OCI-LY1 (cell line): ENCODE measurements at regions not wholly inside any gene's neighbourhood (a gene's known extent, or its start where the extent isn't known, plus 50 kb on each side); places are given as distances from the start of the nearest gene placed in this dataset.

Experiments
- H2AFZ ChIP-seq: fragments of 200-600 bp; sonication (generic), shearing (Covaris generic); 2 replicates; pipeline ENCODE4 v1.6.0; 2014; ENCODE audit warnings: antibody characterized with exemption, mild to moderate bottlenecking, low read length
- H3F3A ChIP-seq: fragments of 200-600 bp; sonication (generic), shearing (Covaris generic); 2 replicates; pipeline ENCODE4 v1.6.0; 2014; ENCODE audit warnings: mild to moderate bottlenecking, antibody characterized with exemption, low read length, moderate library complexity; ENCODE audit not compliant: insufficient read depth
- H3K27ac ChIP-seq: fragments of 200-600 bp; sonication (generic); 2 replicates; pipeline ENCODE4 v1.5.1; 2014; ENCODE audit warnings: low read length, mixed run types, mild to moderate bottlenecking, low read depth; ENCODE audit not compliant: poor library complexity, severe bottlenecking
- H3K27me3 ChIP-seq: fragments of 200-600 bp; sonication (generic); 2 replicates; pipeline ENCODE4 v1.6.0; 2014; ENCODE audit warnings: antibody characterized with exemption, mild to moderate bottlenecking, low read length, moderate library complexity; ENCODE audit not compliant: insufficient read depth
- H3K36me3 ChIP-seq: fragments of 200-600 bp; sonication (generic); 2 replicates; pipeline ENCODE4 v1.6.1; 2014; ENCODE audit warnings: mild to moderate bottlenecking, antibody characterized with exemption, low read length, moderate library complexity, mixed read lengths; ENCODE audit not compliant: insufficient read depth
- H3K4me1 ChIP-seq: fragments of 200-600 bp; sonication (generic); 2 replicates; pipeline ENCODE4 v1.5.1; 2014; ENCODE audit warnings: mild to moderate bottlenecking, low read length, moderate library complexity; ENCODE audit not compliant: insufficient read depth, severe bottlenecking
- H3K4me2 ChIP-seq: fragments of 200-600 bp; sonication (generic), shearing (Covaris generic); 2 replicates; pipeline ENCODE4 v1.6.1; 2014; ENCODE audit warnings: low read length
- H3K4me3 ChIP-seq: fragments of 200-600 bp; sonication (generic); 2 replicates; pipeline ENCODE4 v1.5.1; 2014; ENCODE audit warnings: low read length, low read depth, mild to moderate bottlenecking, mixed read lengths; ENCODE audit not compliant: poor library complexity, severe bottlenecking
- H3K79me2 ChIP-seq: fragments of 200-600 bp; shearing (Covaris generic); 2 replicates; pipeline ENCODE4 v1.6.1; 2016; ENCODE audit warnings: mixed run types, low read length, mixed read lengths; ENCODE audit not compliant: insufficient read depth
- H3K9ac ChIP-seq: fragments of 200-600 bp; sonication (generic), shearing (Covaris generic); 2 replicates; pipeline ENCODE4 v1.6.1; 2014; ENCODE audit warnings: mild to moderate bottlenecking, low read length, mixed read lengths
- H3K9me2 ChIP-seq: fragments of 200-600 bp; sonication (generic), shearing (Covaris generic); 2 replicates; pipeline ENCODE4 v1.6.1; 2014; ENCODE audit warnings: low read depth, mild to moderate bottlenecking, low read length, mixed read lengths
- H3K9me3 ChIP-seq: fragments of 200-600 bp; shearing (Covaris generic); 2 replicates; pipeline ENCODE4 v1.6.1; 2014; ENCODE audit warnings: low read length, mixed read lengths
- H4K20me1 ChIP-seq: fragments of 200-600 bp; sonication (generic), shearing (Covaris generic); 2 replicates; pipeline ENCODE4 v1.6.0; 2016; ENCODE audit warnings: mild to moderate bottlenecking, low read length; ENCODE audit not compliant: insufficient read depth
- EZH2 ChIP-seq: fragments of 200-600 bp; sonication (generic), shearing (Covaris generic); IDR thresholded peaks from 2 replicates; pipeline ENCODE4 v1.8.0; 2017; ENCODE audit warnings: borderline replicate concordance, mixed run types, mild to moderate bottlenecking, antibody characterized with exemption, low read length, moderate library complexity, mixed read lengths
- TF ChIP-seq, protein P1 (sequence below): fragments of 200-600 bp; sonication (generic), shearing (Covaris generic); IDR thresholded peaks from 2 replicates; pipeline ENCODE4 v1.5.1; 2017; ENCODE audit warnings: mild to moderate bottlenecking, antibody characterized with exemption, low read length, moderate library complexity, mixed read lengths

- Histone ChIP-seq H3K36me3 (no peaks in the 10 kb centered on the region), H3K4me2 (no peak overlapping the region), H3K4me3 (no peak overlapping the region), H4K20me1 (no peaks in the 10 kb centered on the region), H3K9ac (no peak overlapping the region), H3K9me3 (no peaks in the 10 kb centered on the region), H3K27me3 (no peaks in the 10 kb centered on the region), H3F3A (0 out of 2 replicates have a peak, but pooled peaks cover 5% of the 10 kb centered on the region), H3K27ac (peak overlapping the region; percentile 97), H3K4me1 (peaks cover 44% of the 10 kb centered on the region), H3K9me2 (no peaks in the 10 kb centered on the region), H3K79me2 (no peaks in the 10 kb centered on the region), H2AFZ (no peak overlapping the region)
- TF ChIP-seq, protein P1, sequence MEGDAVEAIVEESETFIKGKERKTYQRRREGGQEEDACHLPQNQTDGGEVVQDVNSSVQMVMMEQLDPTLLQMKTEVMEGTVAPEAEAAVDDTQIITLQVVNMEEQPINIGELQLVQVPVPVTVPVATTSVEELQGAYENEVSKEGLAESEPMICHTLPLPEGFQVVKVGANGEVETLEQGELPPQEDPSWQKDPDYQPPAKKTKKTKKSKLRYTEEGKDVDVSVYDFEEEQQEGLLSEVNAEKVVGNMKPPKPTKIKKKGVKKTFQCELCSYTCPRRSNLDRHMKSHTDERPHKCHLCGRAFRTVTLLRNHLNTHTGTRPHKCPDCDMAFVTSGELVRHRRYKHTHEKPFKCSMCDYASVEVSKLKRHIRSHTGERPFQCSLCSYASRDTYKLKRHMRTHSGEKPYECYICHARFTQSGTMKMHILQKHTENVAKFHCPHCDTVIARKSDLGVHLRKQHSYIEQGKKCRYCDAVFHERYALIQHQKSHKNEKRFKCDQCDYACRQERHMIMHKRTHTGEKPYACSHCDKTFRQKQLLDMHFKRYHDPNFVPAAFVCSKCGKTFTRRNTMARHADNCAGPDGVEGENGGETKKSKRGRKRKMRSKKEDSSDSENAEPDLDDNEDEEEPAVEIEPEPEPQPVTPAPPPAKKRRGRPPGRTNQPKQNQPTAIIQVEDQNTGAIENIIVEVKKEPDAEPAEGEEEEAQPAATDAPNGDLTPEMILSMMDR = no peak
- TF ChIP-seq EZH2 = no peak
Observed at GRCh38 chr11:23113887-23114216, 253.6 kb upstream of the CCDC179 start.

DNA sequence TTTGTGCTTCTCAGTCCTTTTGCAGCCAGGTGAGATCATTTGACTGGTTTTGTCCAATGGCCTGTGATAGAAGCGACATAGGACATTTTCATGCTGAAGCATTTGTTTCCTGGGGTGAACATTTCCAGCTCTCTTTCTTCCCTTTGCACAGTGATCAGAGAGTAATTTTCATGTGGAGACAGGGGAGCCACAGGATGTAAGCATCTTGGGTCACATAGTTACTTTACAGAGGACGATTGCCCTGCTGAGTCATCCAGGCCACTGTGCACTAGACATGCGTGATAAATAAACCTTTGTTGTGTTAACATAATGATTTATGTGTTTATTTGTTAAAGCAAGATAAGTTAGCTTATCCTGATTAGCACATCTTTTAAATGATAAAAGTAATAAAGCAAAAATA lies 263.5 kb upstream of the CCDC179 start:
- Histone ChIP-seq H3K27ac (no peak overlapping the region), H3K9me2 (no peaks in the 10 kb centered on the region), H3K27me3 (no peaks in the 10 kb centered on the region), H3K79me2 (no peaks in the 10 kb centered on the region), H3K9ac (no peak overlapping the region), H3K9me3 (no peaks in the 10 kb centered on the region), H4K20me1 (no peaks in the 10 kb centered on the region), H3K36me3 (no peaks in the 10 kb centered on the region), H2AFZ (no peak overlapping the region), H3K4me3 (no peak overlapping the region), H3K4me1 (no peaks in the 10 kb centered on the region), H3F3A (no peaks in the 10 kb centered on the region), H3K4me2 (no peak overlapping the region)
- TF ChIP-seq, protein P1 = no peak
- TF ChIP-seq EZH2 = no peak

DNA sequence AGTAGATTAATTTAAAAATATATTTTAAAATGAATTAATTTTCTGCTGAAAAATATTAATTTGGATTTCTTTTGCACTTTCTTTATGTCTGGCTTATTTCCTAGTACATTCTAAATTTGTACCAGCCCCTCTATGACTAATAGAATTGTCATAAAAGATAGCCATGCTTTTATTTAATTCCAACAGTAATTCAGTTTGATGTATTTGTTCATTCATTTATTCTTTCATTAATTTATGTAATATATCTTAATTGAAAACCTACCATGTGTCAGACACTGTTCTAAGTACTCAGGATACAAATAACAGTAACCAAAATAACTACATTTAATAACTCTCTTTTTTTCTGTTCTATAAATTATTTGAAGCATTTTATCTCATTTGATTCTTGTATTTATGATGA lies 264.0 kb upstream of the CCDC179 start:
- no peaks in the 10 kb centered on the region for H4K20me1 ChIP-seq
- TF ChIP-seq EZH2 = no peak
- TF ChIP-seq, protein P1 = no peak

More for the DNA sequence above, 264.0 kb upstream of the CCDC179 start:
- no peaks in the 10 kb centered on the region for H3K9me2 ChIP-seq
- no peaks in the 10 kb centered on the region for H3K79me2 ChIP-seq
- H3F3A ChIP-seq = no peaks in the 10 kb centered on the region
- no peak overlapping the region for H3K9ac ChIP-seq
- no peak overlapping the region for H2AFZ ChIP-seq
- no peak overlapping the region for H3K27ac ChIP-seq
- H3K4me1 ChIP-seq = no peaks in the 10 kb centered on the region
- no peak overlapping the region for H3K4me3 ChIP-seq
- H3K36me3 ChIP-seq = no peaks in the 10 kb centered on the region
- H3K9me3 ChIP-seq = no peaks in the 10 kb centered on the region
- H3K27me3 ChIP-seq = no peaks in the 10 kb centered on the region
- no peak overlapping the region for H3K4me2 ChIP-seq
